Activated naive CD8-positive, alpha-beta T cell treated with anti-CD3 and anti-CD28 coated beads for 36 hours (primary cell): ENCODE measurements at regions not wholly inside any gene's neighbourhood (a gene's known extent, or its start where the extent isn't known, plus 50 kb on each side); places are given as distances from the start of the nearest gene placed in this dataset.

Source experiments
- DNase-seq: peaks from one replicate; pipeline ENCODE4 v3.0.0; 2021
- H3K27ac Mint-ChIP-seq: one replicate; pipeline ENCODE4 v1.8.0; 2022; ENCODE audit warnings: mild to moderate bottlenecking, moderate library complexity, mixed read lengths
- H3K27me3 Mint-ChIP-seq: one replicate; pipeline ENCODE4 v1.8.0; 2022; ENCODE audit warnings: mild to moderate bottlenecking, mixed read lengths
- H3K36me3 Mint-ChIP-seq: one replicate; pipeline ENCODE4 v1.8.0; 2021; ENCODE audit warnings: mild to moderate bottlenecking, mixed read lengths
- H3K4me1 Mint-ChIP-seq: one replicate; pipeline ENCODE4 v1.8.0; 2021; ENCODE audit warnings: mixed read lengths
- H3K4me3 Mint-ChIP-seq: one replicate; pipeline ENCODE4 v1.8.0; 2022; ENCODE audit warnings: mild to moderate bottlenecking, moderate library complexity, mixed read lengths
- H3K9me3 Mint-ChIP-seq: one replicate; pipeline ENCODE4 v1.8.0; 2022; ENCODE audit warnings: mixed read lengths

GRCh38 chr9:592225-592624 is 249.3 kb upstream of the DMRT1 start:
- no peaks in the 10 kb centered on the region for H3K27me3 Mint-ChIP-seq
- no peak overlapping the region for H3K27ac Mint-ChIP-seq
- no peaks in the 10 kb centered on the region for H3K36me3 Mint-ChIP-seq
- H3K4me1 Mint-ChIP-seq, result peaks cover 2% of the 10 kb centered on the region
- no peak for DNase-seq
- H3K4me3 Mint-ChIP-seq, result no peak overlapping the region
- no peaks in the 10 kb centered on the region for H3K9me3 Mint-ChIP-seq

GRCh38 chr9:592733-593132 is 248.8 kb upstream of the DMRT1 start:
- Mint-ChIP-seq H3K4me3 (no peak overlapping the region), H3K9me3 (no peaks in the 10 kb centered on the region)

GRCh38 chr9:593809-594208 is 247.7 kb upstream of the DMRT1 start:
- no peaks in the 10 kb centered on the region for H3K9me3 Mint-ChIP-seq
- no peak overlapping the region for H3K27ac Mint-ChIP-seq
- no peaks in the 10 kb centered on the region for H3K27me3 Mint-ChIP-seq
- peaks cover 2% of the 10 kb centered on the region for H3K4me1 Mint-ChIP-seq
- no peak for DNase-seq
- H3K36me3 Mint-ChIP-seq, result no peaks in the 10 kb centered on the region
- H3K4me3 Mint-ChIP-seq, result no peak overlapping the region

More at GRCh38 chr9:592733-593132, 248.8 kb upstream of the DMRT1 start:
- Mint-ChIP-seq H3K27ac (no peak overlapping the region), H3K36me3 (no peaks in the 10 kb centered on the region), H3K4me1 (peaks cover 2% of the 10 kb centered on the region), H3K27me3 (no peaks in the 10 kb centered on the region)
- DNase-seq, result no peak

GRCh38 chr9:596703-597102 is 244.8 kb upstream of the DMRT1 start:
- no peak for DNase-seq
- H3K9me3 Mint-ChIP-seq, result no peaks in the 10 kb centered on the region
- no peak overlapping the region for H3K27ac Mint-ChIP-seq
- no peaks in the 10 kb centered on the region for H3K36me3 Mint-ChIP-seq
- no peaks in the 10 kb centered on the region for H3K27me3 Mint-ChIP-seq
- no peaks in the 10 kb centered on the region for H3K4me1 Mint-ChIP-seq
- no peak overlapping the region for H3K4me3 Mint-ChIP-seq

- H3K4me3 Mint-ChIP-seq, result no peak overlapping the region
- no peaks in the 10 kb centered on the region for H3K9me3 Mint-ChIP-seq
- no peaks in the 10 kb centered on the region for H3K36me3 Mint-ChIP-seq
- peaks cover 4% of the 10 kb centered on the region for H3K27me3 Mint-ChIP-seq
- DNase-seq, result no peak
- H3K27ac Mint-ChIP-seq, result no peak overlapping the region
- no peaks in the 10 kb centered on the region for H3K4me1 Mint-ChIP-seq
Measured at GRCh38 chr9:600006-600405, 241.5 kb upstream of the DMRT1 start.

GRCh38 chr9:602716-603115 is 238.8 kb upstream of the DMRT1 start:
- no peaks in the 10 kb centered on the region for H3K36me3 Mint-ChIP-seq
- no peak for DNase-seq
- H3K27me3 Mint-ChIP-seq, result peaks cover 4% of the 10 kb centered on the region
- H3K4me3 Mint-ChIP-seq, result no peak overlapping the region
- no peaks in the 10 kb centered on the region for H3K4me1 Mint-ChIP-seq
- H3K9me3 Mint-ChIP-seq, result no peaks in the 10 kb centered on the region
- H3K27ac Mint-ChIP-seq, result no peak overlapping the region

GRCh38 chr9:603126-603525 is 238.4 kb upstream of the DMRT1 start:
- Mint-ChIP-seq H3K27ac (no peak overlapping the region), H3K4me3 (no peak overlapping the region), H3K27me3 (peaks cover 4% of the 10 kb centered on the region), H3K36me3 (no peaks in the 10 kb centered on the region), H3K4me1 (no peaks in the 10 kb centered on the region), H3K9me3 (no peaks in the 10 kb centered on the region)
- no peak for DNase-seq

- Mint-ChIP-seq H3K27ac (no peak overlapping the region), H3K4me1 (no peaks in the 10 kb centered on the region), H3K36me3 (no peaks in the 10 kb centered on the region), H3K4me3 (no peak overlapping the region), H3K9me3 (no peaks in the 10 kb centered on the region), H3K27me3 (peaks cover 4% of the 10 kb centered on the region)
- no peak for DNase-seq
Measured at GRCh38 chr9:607417-607816, 234.1 kb upstream of the DMRT1 start.

GRCh38 chr9:613771-614347 is 227.6 kb upstream of the DMRT1 start:
- H3K9me3 Mint-ChIP-seq, result no peaks in the 10 kb centered on the region
- no peaks in the 10 kb centered on the region for H3K4me1 Mint-ChIP-seq
- no peak overlapping the region for H3K4me3 Mint-ChIP-seq
- DNase-seq, result peak; percentile 37
- H3K27me3 Mint-ChIP-seq, result no peaks in the 10 kb centered on the region
- no peaks in the 10 kb centered on the region for H3K36me3 Mint-ChIP-seq
- H3K27ac Mint-ChIP-seq, result no peak overlapping the region

GRCh38 chr9:614431-614830 is 227.1 kb upstream of the DMRT1 start:
- DNase-seq, result no peak
- H3K27me3 Mint-ChIP-seq, result no peaks in the 10 kb centered on the region
- no peaks in the 10 kb centered on the region for H3K36me3 Mint-ChIP-seq
- H3K4me1 Mint-ChIP-seq, result no peaks in the 10 kb centered on the region
- H3K27ac Mint-ChIP-seq, result no peak overlapping the region
- H3K4me3 Mint-ChIP-seq, result no peak overlapping the region
- no peaks in the 10 kb centered on the region for H3K9me3 Mint-ChIP-seq

- no peaks in the 10 kb centered on the region for H3K9me3 Mint-ChIP-seq
- H3K36me3 Mint-ChIP-seq, result no peaks in the 10 kb centered on the region
- no peaks in the 10 kb centered on the region for H3K4me1 Mint-ChIP-seq
- H3K27ac Mint-ChIP-seq, result no peak overlapping the region
- H3K27me3 Mint-ChIP-seq, result no peaks in the 10 kb centered on the region
- H3K4me3 Mint-ChIP-seq, result no peak overlapping the region
- no peak for DNase-seq
Measured at GRCh38 chr9:615756-616155, 225.7 kb upstream of the DMRT1 start.

GRCh38 chr9:616694-617093 is 224.8 kb upstream of the DMRT1 start:
- Mint-ChIP-seq H3K4me1 (no peaks in the 10 kb centered on the region), H3K27ac (no peak overlapping the region), H3K27me3 (no peaks in the 10 kb centered on the region), H3K36me3 (no peaks in the 10 kb centered on the region), H3K9me3 (no peaks in the 10 kb centered on the region), H3K4me3 (no peak overlapping the region)
- DNase-seq, result no peak

- Mint-ChIP-seq H3K27me3 (no peaks in the 10 kb centered on the region), H3K36me3 (no peaks in the 10 kb centered on the region), H3K4me3 (no peak overlapping the region), H3K9me3 (no peaks in the 10 kb centered on the region), H3K27ac (no peak overlapping the region), H3K4me1 (no peaks in the 10 kb centered on the region)
- no peak for DNase-seq
Measured at GRCh38 chr9:617445-618085, 223.9 kb upstream of the DMRT1 start.

GRCh38 chr9:618478-618877 is 223.0 kb upstream of the DMRT1 start:
- Mint-ChIP-seq H3K4me1 (no peaks in the 10 kb centered on the region), H3K9me3 (no peaks in the 10 kb centered on the region), H3K4me3 (no peak overlapping the region), H3K27me3 (no peaks in the 10 kb centered on the region), H3K27ac (no peak overlapping the region), H3K36me3 (no peaks in the 10 kb centered on the region)
- no peak for DNase-seq

- Mint-ChIP-seq H3K4me1 (no peaks in the 10 kb centered on the region), H3K4me3 (no peak overlapping the region), H3K27ac (no peak overlapping the region), H3K36me3 (no peaks in the 10 kb centered on the region), H3K9me3 (no peaks in the 10 kb centered on the region), H3K27me3 (no peaks in the 10 kb centered on the region)
- no peak for DNase-seq
Measured at GRCh38 chr9:621201-621855, 220.2 kb upstream of the DMRT1 start.

GRCh38 chr9:624935-625500 is 216.5 kb upstream of the DMRT1 start:
- no peak for DNase-seq
- no peak overlapping the region for H3K27ac Mint-ChIP-seq
- H3K9me3 Mint-ChIP-seq, result no peaks in the 10 kb centered on the region
- no peaks in the 10 kb centered on the region for H3K36me3 Mint-ChIP-seq
- H3K4me3 Mint-ChIP-seq, result no peak overlapping the region
- H3K4me1 Mint-ChIP-seq, result no peaks in the 10 kb centered on the region
- no peaks in the 10 kb centered on the region for H3K27me3 Mint-ChIP-seq
